ENCODE measurements at regions not wholly inside any gene's neighbourhood (a gene's known extent, or its start where the extent isn't known, plus 50 kb on each side); places are given as distances from the start of the nearest gene placed in this dataset.

- no peak overlapping the region for H3K27ac ChIP-seq
- H3K36me3 ChIP-seq (ENCODE audit: insufficient read depth in 1 of 2, low read depth in 1 of 2): no peaks in the 10 kb centered on the region
- DNase-seq: no peak
- H3K4me3 ChIP-seq: no peak overlapping the region
- H3K4me1 ChIP-seq: no peaks in the 10 kb centered on the region
- ATAC-seq: no peak
- TF ChIP-seq CTCF (IDR thresholded peaks at IDR 0.05): no peak
- intact Hi-C loops (cut with DNase I): no loop called here
- H3K27me3 ChIP-seq (ENCODE audit: insufficient read depth in 3 of 3, low read length in 2 of 3): no peaks in the 10 kb centered on the region
- peaks cover 17% of the 10 kb centered on the region for H3K9me3 ChIP-seq
Measured at GRCh38 chr21:24418671-24419070, 1188.6 kb downstream of the MRPL39 start.

- H3K36me3 ChIP-seq (ENCODE audit: insufficient read depth in 1 of 2, low read depth in 1 of 2): no peaks in the 10 kb centered on the region
- H3K9me3 ChIP-seq: no peaks in the 10 kb centered on the region
- no peak for TF ChIP-seq CTCF (IDR thresholded peaks at IDR 0.05)
- H3K4me3 ChIP-seq: no peak overlapping the region
- DNase-seq (no peak), ATAC-seq (no peak)
- H3K4me1 ChIP-seq: no peaks in the 10 kb centered on the region
- no peaks in the 10 kb centered on the region for H3K27me3 ChIP-seq (ENCODE audit: insufficient read depth in 3 of 3, low read length in 2 of 3)
- intact Hi-C loops (cut with DNase I): no loop called here
- no peak overlapping the region for H3K27ac ChIP-seq
Measured at GRCh38 chr21:24411429-24411828, 1195.9 kb downstream of the MRPL39 start.

- Histone ChIP-seq H3K27me3 (ENCODE audit: insufficient read depth in 3 of 3, low read length in 2 of 3) (no peaks in the 10 kb centered on the region), H3K36me3 (ENCODE audit: insufficient read depth in 1 of 2, low read depth in 1 of 2) (no peaks in the 10 kb centered on the region), H3K4me1 (no peaks in the 10 kb centered on the region), H3K27ac (no peak overlapping the region), H3K9me3 (no peaks in the 10 kb centered on the region), H3K4me3 (no peak overlapping the region)
- DNase-seq: no peak
- ATAC-seq: no peak
- WGBS, 3 donors: 75 to 81% (median 79%) methylated on average over 3 of the region's 3 CpGs
- no peak for TF ChIP-seq CTCF (IDR thresholded peaks at IDR 0.05)
- intact Hi-C loops (cut with DNase I): no loop called here
Measured at GRCh38 chr21:24403221-24403620, 1204.1 kb downstream of the MRPL39 start.

GRCh38 chr21:24395320-24395923 is 1211.9 kb downstream of the MRPL39 start:
- Histone ChIP-seq H3K36me3 (ENCODE audit: insufficient read depth in 1 of 2, low read depth in 1 of 2) (no peaks in the 10 kb centered on the region), H3K4me3 (no peak overlapping the region), H3K4me1 (no peaks in the 10 kb centered on the region), H3K9me3 (no peaks in the 10 kb centered on the region), H3K27ac (no peak overlapping the region), H3K27me3 (ENCODE audit: insufficient read depth in 3 of 3, low read length in 2 of 3) (no peaks in the 10 kb centered on the region)
- TF ChIP-seq CTCF (IDR thresholded peaks at IDR 0.05): no peak
- 61 to 68% (median 66%) methylated on average over 2 of the region's 2 CpGs for WGBS, 3 donors
- ATAC-seq (no peak), DNase-seq (no peak)
- intact Hi-C loops (cut with DNase I): no loop called here

- ATAC-seq: no peak
- Histone ChIP-seq H3K27me3 (ENCODE audit: insufficient read depth in 3 of 3, low read length in 2 of 3) (no peaks in the 10 kb centered on the region), H3K9me3 (no peaks in the 10 kb centered on the region), H3K4me3 (no peak overlapping the region), H3K4me1 (no peaks in the 10 kb centered on the region), H3K27ac (no peak overlapping the region), H3K36me3 (ENCODE audit: insufficient read depth in 1 of 2, low read depth in 1 of 2) (no peaks in the 10 kb centered on the region)
- intact Hi-C loops (cut with DNase I): no loop called here
- DNase-seq: peak in 1 of 2 donors; percentile 22
- 64 to 70% (median 68%) methylated on average over 3 of the region's 3 CpGs for WGBS, 3 donors
- no peak for TF ChIP-seq CTCF (IDR thresholded peaks at IDR 0.05)
Measured at GRCh38 chr21:24375201-24375600, 1232.1 kb downstream of the MRPL39 start.

All from psoas muscle (tissue), 7 donors.